Motor neuron (in vitro differentiated cells): ENCODE measurements at regions not wholly inside any gene's neighbourhood (a gene's known extent, or its start where the extent isn't known, plus 50 kb on each side); places are given as distances from the start of the nearest gene placed in this dataset.
A peak's percentile ranks its signal among the peaks of the same experiment; 100 is the strongest.

Source experiments
- ATAC-seq, 8 experiments: fragments of 200-7000 bp; cut with Tn5 transposase; replicated peaks in 6 of 8; 2 replicates each; pipeline ENCODE4 v1.8.0; 2021; ENCODE audit warnings: mild to moderate bottlenecking in 8 of 8, moderate library complexity in 8 of 8
- H3K27ac ChIP-seq, 2 donors: fragments of 250-450 bp; sonication (Bioruptor Pico); 2 replicates each; pipeline ENCODE4 v1.9.0; 2021; ENCODE audit warnings: antibody characterized with exemption in 2 of 2, mild to moderate bottlenecking in 2 of 2, moderate library complexity in 1 of 2
- H3K4me1 ChIP-seq, 2 donors: fragments of 250-450 bp; sonication (Bioruptor Pico); replicated peaks in 1 of 2; 2 replicates each; pipeline ENCODE4 v1.6.1; 2021; ENCODE audit warnings: antibody characterized with exemption in 2 of 2, mild to moderate bottlenecking in 2 of 2, moderate library complexity in 1 of 2
- H3K4me3 ChIP-seq, 5 donors: fragments of 250-450 bp; sonication (Bioruptor Pico); 2 replicates each; pipeline ENCODE4 v1.9.0; 2021; ENCODE audit warnings: antibody characterized with exemption in 5 of 5, mild to moderate bottlenecking in 5 of 5, moderate library complexity in 4 of 5
- WGBS, 10 experiments: fragments of 450-650 bp; shearing (Covaris generic); methylation state at CpG; one replicate each; pipeline ENCODE4 v1.0.0; 2022; 5-methylcytosine and 5-hydroxymethylcytosine counted together
- in situ Hi-C, 9 experiments: fragments of 400-800 bp; cut with MboI; loops; one replicate each; pipeline ENCODE4 v1.15.0; 2021; ENCODE audit warnings: low sequenced_read_pairs in 9 of 9, low pct_unique_long_range_greater_than_20kb in 2 of 9; ENCODE audit not compliant: unreplicated experiment in 9 of 9

DNA sequence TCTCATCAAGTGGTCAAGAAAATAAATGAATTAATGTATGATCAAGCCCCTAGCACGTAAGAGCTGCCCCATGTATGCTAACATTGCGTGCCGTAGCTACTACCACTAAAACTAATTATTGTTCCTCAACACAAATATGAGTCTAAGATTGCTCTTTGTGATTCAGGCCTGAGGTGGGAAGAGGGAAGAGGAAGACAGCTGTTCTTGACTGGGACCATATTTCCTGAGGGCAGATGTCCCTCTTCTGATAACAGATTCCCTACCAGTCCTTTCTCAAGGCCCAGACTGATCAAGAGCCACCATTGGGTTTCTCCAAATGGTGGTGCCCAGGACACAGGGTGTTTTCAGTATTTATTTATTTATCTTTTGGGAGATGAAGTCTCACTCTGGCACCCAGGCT is 87.2 kb upstream of the CADM1 start:
- in situ Hi-C loops: no loop called here

GRCh38 chr11:115590254-115590653 is 86.0 kb upstream of the CADM1 start:
- H3K4me1 ChIP-seq: peaks cover 5 to 11% of the 10 kb centered on the region in 2 donors
- WGBS, 10 experiments: 0 to 100% (median 78%) methylated on average over 1 to 4 of the region's 7 CpGs; no CpG with 5 or more reads in 1 of the 10 experiments
- in situ Hi-C loops: no loop called here
- peak overlapping the region in 1 of 2 donors; percentile 10 for H3K27ac ChIP-seq
- ATAC-seq: peak in 5 of 8 experiments; percentile 31 to 74 (median 53)
- H3K4me3 ChIP-seq: no peak overlapping the region

More for the DNA sequence above, 87.2 kb upstream of the CADM1 start:
- Histone ChIP-seq H3K27ac (no peak overlapping the region), H3K4me1 (peaks cover 5 to 11% of the 10 kb centered on the region in 2 donors), H3K4me3 (no peak overlapping the region)
- no peak for ATAC-seq
- WGBS, 10 experiments: 51 to 100% (median 100%) methylated on average over 1 to 3 of the region's 3 CpGs; no CpG with 5 or more reads in 1 of the 10 experiments

DNA sequence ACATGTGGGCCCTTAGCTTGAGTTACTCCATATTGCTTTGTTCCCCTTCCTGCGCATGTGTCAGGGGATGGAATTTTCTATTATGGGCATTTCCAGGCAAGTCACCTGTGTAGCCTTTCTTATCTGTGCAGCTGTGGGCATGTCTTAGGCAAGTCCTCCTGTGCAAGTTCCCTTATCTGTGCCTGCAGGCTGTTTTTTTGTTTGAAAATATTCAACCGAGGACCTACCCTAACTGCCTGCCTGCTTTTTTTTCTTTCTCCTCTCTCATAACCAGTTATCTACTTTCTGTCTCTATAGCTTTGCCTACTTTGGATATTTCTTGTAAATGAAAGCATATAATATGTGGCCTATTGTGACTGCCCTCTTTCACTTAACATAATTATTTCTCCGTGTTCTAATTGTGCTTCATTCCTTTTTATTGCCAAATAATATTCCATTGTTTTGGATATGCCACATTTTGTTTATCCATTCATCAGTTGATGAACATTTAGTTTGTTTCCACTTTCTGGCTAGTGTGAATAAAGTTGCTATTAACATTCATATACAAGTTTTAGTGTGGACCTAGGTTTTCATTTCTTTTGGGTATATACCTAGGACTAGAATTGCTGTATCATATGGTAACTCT is 83.6 kb upstream of the CADM1 start:
- in situ Hi-C loops: no loop called here
- 0 to 100% (median 92%) methylated on average over 1 to 3 of the region's 3 CpGs for WGBS, 10 experiments
- no peak overlapping the region for H3K4me3 ChIP-seq
- no peak overlapping the region for H3K27ac ChIP-seq
- H3K4me1 ChIP-seq: peaks cover 5 to 9% of the 10 kb centered on the region in 2 donors
- ATAC-seq: no peak

GRCh38 chr11:115585361-115586024 is 81.3 kb upstream of the CADM1 start:
- Histone ChIP-seq H3K27ac (no peak overlapping the region), H3K4me1 (peaks cover 23 to 26% of the 10 kb centered on the region in 2 donors), H3K4me3 (no peak overlapping the region)
- no peak for ATAC-seq
- WGBS, 10 experiments: 43 to 100% (median 86%) methylated on average over 3 to 10 of the region's 11 CpGs
- in situ Hi-C loops: no loop called here

DNA sequence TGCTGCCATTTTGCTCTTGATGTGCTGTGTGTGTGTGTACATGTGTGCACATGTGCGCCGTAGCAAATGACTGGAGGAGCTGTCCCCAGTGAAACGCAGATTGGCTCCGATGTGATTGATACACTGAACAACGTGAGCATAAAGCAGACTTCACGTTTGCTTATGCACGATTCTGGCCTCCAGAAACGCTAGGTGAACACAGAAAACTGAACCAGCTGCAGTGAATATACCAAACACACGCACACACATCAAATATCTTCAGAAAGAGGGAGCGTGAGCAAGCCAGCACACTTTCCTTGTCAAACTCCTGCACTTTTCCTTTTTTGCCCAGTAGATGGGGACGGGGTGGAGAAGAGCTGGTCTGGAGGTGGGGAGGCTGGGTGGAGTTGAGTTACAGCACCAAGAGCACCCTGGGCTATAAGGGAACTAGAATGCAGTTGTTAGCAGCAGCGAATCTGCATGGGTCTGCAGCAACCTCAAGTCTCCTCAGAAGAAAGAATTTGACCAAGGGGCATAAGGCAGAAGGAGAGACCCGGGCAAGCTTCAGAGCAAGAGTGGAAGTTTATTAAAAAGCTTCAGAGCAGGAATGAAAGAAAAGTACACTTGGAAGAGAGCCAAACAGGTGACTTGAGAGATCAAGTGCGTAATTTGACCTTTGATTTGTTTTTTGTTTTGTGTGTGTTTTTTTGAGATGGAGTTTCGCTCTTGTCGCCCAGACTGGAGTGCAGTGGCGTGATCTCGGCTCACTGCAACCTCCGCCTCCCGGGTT is 77.8 kb upstream of the CADM1 start:
- WGBS, 10 experiments: 18 to 89% (median 83%) methylated on average over 3 to 14 of the region's 20 CpGs
- in situ Hi-C loops: no loop called here

DNA sequence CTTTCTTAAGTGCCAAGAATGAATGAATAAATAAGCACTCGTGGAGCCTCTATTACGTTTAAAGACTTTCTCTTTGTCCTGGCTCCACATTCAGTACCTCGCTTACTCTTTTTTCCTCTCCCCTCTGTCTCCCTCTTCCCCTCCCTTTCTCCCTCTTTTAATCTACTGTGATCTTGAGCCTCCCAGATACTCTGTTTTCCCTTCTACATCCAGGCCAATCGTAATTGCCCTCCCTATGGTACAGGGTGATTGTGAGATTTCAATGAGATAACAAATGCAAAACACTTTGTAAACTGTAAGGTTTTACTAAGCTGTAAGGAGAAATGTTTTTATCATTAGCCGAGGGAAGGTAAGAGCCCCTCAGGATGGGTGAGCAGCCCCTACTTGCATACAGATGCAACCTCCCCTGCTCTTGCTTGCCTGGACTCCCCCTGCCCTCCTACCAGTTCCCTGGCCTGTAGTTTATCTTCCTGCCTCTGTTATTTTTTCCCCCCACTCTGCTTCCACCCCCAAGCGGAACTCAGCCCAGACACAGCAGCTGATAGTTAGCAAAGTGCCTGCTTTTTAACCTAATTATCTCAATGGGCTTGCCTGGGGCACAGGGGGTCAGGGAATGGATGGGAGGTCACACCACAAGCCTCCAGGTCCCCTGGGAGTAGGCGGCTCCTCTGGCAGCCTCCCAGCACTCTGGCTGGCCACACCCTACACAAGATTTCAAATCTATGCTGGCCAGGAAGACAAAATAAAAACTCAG is 76.9 kb upstream of the CADM1 start:
- ATAC-seq: peak in 7 of 8 experiments; percentile 25 to 80 (median 74)
- peaks cover 39 to 43% of the 10 kb centered on the region in 2 donors for H3K4me1 ChIP-seq
- no peak overlapping the region for H3K27ac ChIP-seq
- 0 to 62% (median 22%) methylated on average over 1 to 6 of the region's 7 CpGs for WGBS, 10 experiments
- in situ Hi-C loops: no loop called here
- H3K4me3 ChIP-seq: no peak overlapping the region

More for the DNA sequence above, 77.8 kb upstream of the CADM1 start:
- ATAC-seq: peak; percentile 34 to 77 (median 70)
- H3K27ac ChIP-seq: no peak overlapping the region
- no peak overlapping the region for H3K4me3 ChIP-seq
- H3K4me1 ChIP-seq: peaks cover 35 to 39% of the 10 kb centered on the region in 2 donors

GRCh38 chr11:115580416-115580815 is 76.2 kb upstream of the CADM1 start:
- no peak for ATAC-seq
- no peak overlapping the region for H3K4me3 ChIP-seq
- in situ Hi-C loops: no loop called here
- 19 to 100% (median 84%) methylated on average over 1 to 4 of the region's 4 CpGs; no CpG with 5 or more reads in 5 of the 10 experiments for WGBS, 10 experiments
- peak overlapping the region in 1 of 2 donors; percentile 4 for H3K27ac ChIP-seq
- H3K4me1 ChIP-seq: peaks cover 39 to 43% of the 10 kb centered on the region in 2 donors

GRCh38 chr11:115579181-115579825 is 75.1 kb upstream of the CADM1 start:
- no peak overlapping the region for H3K4me3 ChIP-seq
- 20 to 100% (median 90%) methylated on average over 2 to 4 of the region's 5 CpGs; no CpG with 5 or more reads in 2 of the 10 experiments for WGBS, 10 experiments
- in situ Hi-C loops: no loop called here
- H3K27ac ChIP-seq: no peak overlapping the region
- no peak for ATAC-seq
- H3K4me1 ChIP-seq: peaks cover 39 to 43% of the 10 kb centered on the region in 2 donors

DNA sequence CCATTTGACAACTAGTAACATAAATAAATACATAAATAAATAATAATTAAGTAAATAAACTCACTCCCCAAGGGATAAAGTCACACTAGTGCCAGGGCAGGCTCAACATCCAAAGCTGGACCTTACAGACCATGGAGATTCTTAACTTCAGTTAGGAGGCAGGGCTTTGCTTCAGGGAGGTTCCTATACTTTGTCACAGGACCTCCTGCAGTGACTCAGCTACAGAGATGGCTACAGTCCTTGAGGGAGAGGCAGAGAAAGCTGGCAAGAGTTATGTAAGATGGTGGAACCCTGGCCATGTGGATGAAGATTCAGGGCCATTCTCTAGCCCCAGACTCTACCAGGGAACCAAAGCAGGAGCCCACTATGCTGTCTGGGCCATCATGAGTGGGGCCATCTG is 74.1 kb upstream of the CADM1 start:
- H3K4me3 ChIP-seq: no peak overlapping the region
- in situ Hi-C loops: no loop called here
- peak in 1 of 8 experiments; percentile 14 for ATAC-seq
- H3K4me1 ChIP-seq: peaks cover 39 to 43% of the 10 kb centered on the region in 2 donors
- no peak overlapping the region for H3K27ac ChIP-seq

- in situ Hi-C loops: no loop called here
- H3K4me1 ChIP-seq: peaks cover 39 to 43% of the 10 kb centered on the region in 2 donors
- 55 to 86% (median 67%) methylated on average over 1 to 3 of the region's 3 CpGs; no CpG with 5 or more reads in 7 of the 10 experiments for WGBS, 10 experiments
These were observed 73.5 kb upstream of the CADM1 start for GRCh38 chr11:115577701-115578100.

DNA sequence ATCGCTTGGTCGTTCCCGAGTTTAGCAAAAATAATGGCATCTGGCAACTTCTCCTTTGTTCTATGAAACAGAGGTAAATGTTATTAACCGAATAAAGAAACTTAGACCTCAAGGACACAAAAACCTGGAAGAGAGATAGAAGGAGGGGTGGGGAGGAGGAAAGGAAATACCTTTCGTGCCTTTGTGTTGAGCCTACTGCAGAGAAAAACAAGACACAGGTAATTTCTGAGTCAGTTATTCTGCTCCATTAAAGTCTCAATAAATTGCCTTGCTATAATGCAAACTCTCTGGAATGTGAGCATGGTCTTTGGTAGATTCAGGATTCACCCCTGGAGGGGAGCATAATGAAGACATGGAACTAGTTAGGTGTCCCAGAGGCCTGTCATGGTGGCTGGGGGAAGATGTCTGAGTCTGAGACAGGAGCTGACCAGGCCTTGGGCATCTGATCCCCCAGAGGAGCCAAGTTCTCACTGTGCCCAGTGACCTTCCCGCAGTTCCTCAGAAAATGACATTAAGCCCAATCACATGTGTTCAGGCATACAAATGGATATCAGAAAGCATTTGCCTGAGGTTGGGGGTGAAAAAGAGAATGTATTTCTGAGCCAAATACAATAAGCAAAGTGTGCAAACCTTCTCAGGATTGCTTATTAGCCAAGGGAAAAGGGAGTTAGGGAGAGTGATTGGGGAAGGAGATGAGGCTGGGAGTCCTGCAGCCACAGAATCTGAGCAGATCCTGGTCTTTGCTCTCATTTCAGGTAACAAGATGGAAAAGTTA is 72.6 kb upstream of the CADM1 start:
- H3K4me1 ChIP-seq: peaks cover 34 to 38% of the 10 kb centered on the region in 2 donors
- H3K27ac ChIP-seq: no peak overlapping the region
- in situ Hi-C loops: no loop called here
- H3K4me3 ChIP-seq: no peak overlapping the region
- no peak for ATAC-seq
- 8 to 97% (median 90%) methylated on average over 2 to 6 of the region's 6 CpGs; no CpG with 5 or more reads in 1 of the 10 experiments for WGBS, 10 experiments

More at GRCh38 chr11:115577701-115578100, 73.5 kb upstream of the CADM1 start:
- peak overlapping the region in 1 of 2 donors; percentile 30 for H3K27ac ChIP-seq
- ATAC-seq: peak in 1 of 8 experiments; percentile 33
- no peak overlapping the region for H3K4me3 ChIP-seq

DNA sequence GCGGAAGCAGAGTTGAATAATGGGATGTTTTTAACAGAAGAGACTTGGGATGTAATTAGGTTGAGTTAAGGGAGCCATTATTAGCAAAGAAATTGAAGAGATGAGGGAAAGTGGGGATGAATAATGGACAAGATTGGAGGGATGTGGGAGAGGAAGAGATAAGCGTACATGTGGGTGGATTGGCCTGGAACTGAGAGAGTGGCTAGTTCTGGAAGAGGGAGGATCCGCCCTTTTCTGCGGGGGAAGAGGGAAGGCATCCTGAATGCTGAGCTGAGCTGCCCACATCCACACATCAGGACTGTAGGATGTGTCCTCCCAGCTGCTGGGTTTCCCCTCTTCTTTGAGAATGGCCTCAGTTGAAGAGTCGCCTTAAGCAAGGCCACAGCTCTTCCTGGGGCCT is 68.3 kb upstream of the CADM1 start:
- Histone ChIP-seq H3K27ac (no peak overlapping the region), H3K4me3 (no peak overlapping the region), H3K4me1 (peaks cover 9% of the 10 kb centered on the region in 2 donors)
- 20 to 100% (median 89%) methylated on average over 1 to 5 of the region's 5 CpGs for WGBS, 10 experiments
- ATAC-seq: no peak
- in situ Hi-C loops: no loop called here
